GM18867 (cell line): ENCODE measurements at regions not wholly inside any gene's neighbourhood (a gene's known extent, or its start where the extent isn't known, plus 50 kb on each side); places are given as distances from the start of the nearest gene placed in this dataset.

Experiments
- ATAC-seq: cut with Tn5 transposase; IDR thresholded peaks from one replicate; pipeline ENCODE4 v1.9.1; 2021; ENCODE audit warnings: mild to moderate bottlenecking, moderate library complexity; ENCODE audit not compliant: unreplicated experiment

GRCh38 chr1:94326329-94326728 is 88.9 kb upstream of the ARHGAP29 start:
- no peak for ATAC-seq

GRCh38 chr1:94325377-94326302 is 88.3 kb upstream of the ARHGAP29 start:
- no peak for ATAC-seq

GRCh38 chr1:94324178-94324544 is 86.8 kb upstream of the ARHGAP29 start:
- ATAC-seq = no peak

GRCh38 chr1:94323311-94324177 is 86.2 kb upstream of the ARHGAP29 start:
- ATAC-seq = no peak

GRCh38 chr1:94322696-94323095 is 85.3 kb upstream of the ARHGAP29 start:
- ATAC-seq = no peak

GRCh38 chr1:94321662-94322061 is 84.3 kb upstream of the ARHGAP29 start:
- no peak for ATAC-seq

GRCh38 chr1:94319319-94320102 is 82.1 kb upstream of the ARHGAP29 start:
- ATAC-seq = no peak

- ATAC-seq = no peak
These were observed 81.2 kb upstream of the ARHGAP29 start for GRCh38 chr1:94318505-94319030.

GRCh38 chr1:94317790-94318188 is 80.4 kb upstream of the ARHGAP29 start:
- ATAC-seq = no peak

- no peak for ATAC-seq
These were observed 79.7 kb upstream of the ARHGAP29 start for GRCh38 chr1:94316836-94317789.

GRCh38 chr1:94316183-94316582 is 78.8 kb upstream of the ARHGAP29 start:
- ATAC-seq = no peak

GRCh38 chr1:94315552-94316116 is 78.2 kb upstream of the ARHGAP29 start:
- ATAC-seq = no peak

GRCh38 chr1:94314222-94314858 is 77.0 kb upstream of the ARHGAP29 start:
- ATAC-seq = no peak

- ATAC-seq = no peak
These were observed 73.3 kb upstream of the ARHGAP29 start for GRCh38 chr1:94310570-94311270.

- no peak for ATAC-seq
These were observed 72.6 kb upstream of the ARHGAP29 start for GRCh38 chr1:94309829-94310569.

- ATAC-seq = no peak
These were observed 71.8 kb upstream of the ARHGAP29 start for GRCh38 chr1:94309216-94309615.

- no peak for ATAC-seq
These were observed 69.1 kb upstream of the ARHGAP29 start for GRCh38 chr1:94306521-94306920.

- ATAC-seq = no peak
These were observed 68.3 kb upstream of the ARHGAP29 start for GRCh38 chr1:94305704-94306103.
